ENCODE measurements at regions not wholly inside any gene's neighbourhood (a gene's known extent, or its start where the extent isn't known, plus 50 kb on each side); places are given as distances from the start of the nearest gene placed in this dataset.

DNA sequence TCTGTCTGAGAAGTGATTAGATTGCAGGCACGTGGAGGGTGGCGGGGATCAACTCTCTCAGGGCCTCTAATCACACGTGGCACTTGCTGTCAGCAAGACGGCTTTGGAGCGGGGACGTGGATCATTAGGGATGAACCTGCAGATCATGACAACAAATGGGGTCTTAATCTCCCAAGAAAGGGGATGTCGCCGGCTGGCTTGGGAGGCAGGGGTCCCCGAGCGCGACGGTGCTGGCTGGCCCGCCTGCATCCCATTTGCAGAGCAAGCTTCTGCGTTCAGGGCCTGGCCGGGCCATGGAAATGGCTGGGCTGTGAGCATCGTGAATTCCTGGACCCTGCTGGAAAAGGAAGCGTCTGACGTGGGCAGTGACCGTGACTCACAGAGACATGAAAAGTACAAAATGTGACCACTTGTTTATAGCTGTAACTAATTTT, 85.1 kb upstream of the SHOX start:
- Histone ChIP-seq H3K9me3 (ENCODE audit: insufficient read depth, low read length) (no peaks in the 10 kb centered on the region), H3K4me1 (ENCODE audit: low read length) (no peaks in the 10 kb centered on the region), H3K9ac (ENCODE audit: low read length) (no peak overlapping the region), H4K20me1 (ENCODE audit: insufficient read depth, low read length) (no peaks in the 10 kb centered on the region), H3K4me2 (ENCODE audit: low read length) (no peak overlapping the region), H3K79me2 (ENCODE audit: low read length) (no peaks in the 10 kb centered on the region), H3K27me3 (ENCODE audit: low read depth, low read length) (no peaks in the 10 kb centered on the region), H2AFZ (ENCODE audit: low read depth, low read length) (no peak overlapping the region), H3K4me3 (ENCODE audit: low read length) (no peak overlapping the region), H3K27ac (ENCODE audit: low read length) (no peak overlapping the region), H3K36me3 (replicated peaks; ENCODE audit: low read depth, low read length) (no peaks in the 10 kb centered on the region)
- no peak for TF ChIP-seq EZH2phosphoT487 (IDR thresholded peaks at IDR 0.05; ENCODE audit: low read depth)
- TF ChIP-seq, protein P1, sequence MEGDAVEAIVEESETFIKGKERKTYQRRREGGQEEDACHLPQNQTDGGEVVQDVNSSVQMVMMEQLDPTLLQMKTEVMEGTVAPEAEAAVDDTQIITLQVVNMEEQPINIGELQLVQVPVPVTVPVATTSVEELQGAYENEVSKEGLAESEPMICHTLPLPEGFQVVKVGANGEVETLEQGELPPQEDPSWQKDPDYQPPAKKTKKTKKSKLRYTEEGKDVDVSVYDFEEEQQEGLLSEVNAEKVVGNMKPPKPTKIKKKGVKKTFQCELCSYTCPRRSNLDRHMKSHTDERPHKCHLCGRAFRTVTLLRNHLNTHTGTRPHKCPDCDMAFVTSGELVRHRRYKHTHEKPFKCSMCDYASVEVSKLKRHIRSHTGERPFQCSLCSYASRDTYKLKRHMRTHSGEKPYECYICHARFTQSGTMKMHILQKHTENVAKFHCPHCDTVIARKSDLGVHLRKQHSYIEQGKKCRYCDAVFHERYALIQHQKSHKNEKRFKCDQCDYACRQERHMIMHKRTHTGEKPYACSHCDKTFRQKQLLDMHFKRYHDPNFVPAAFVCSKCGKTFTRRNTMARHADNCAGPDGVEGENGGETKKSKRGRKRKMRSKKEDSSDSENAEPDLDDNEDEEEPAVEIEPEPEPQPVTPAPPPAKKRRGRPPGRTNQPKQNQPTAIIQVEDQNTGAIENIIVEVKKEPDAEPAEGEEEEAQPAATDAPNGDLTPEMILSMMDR (IDR thresholded peaks at IDR 0.05; ENCODE audit: low read depth, low read length), result no peak

DNA sequence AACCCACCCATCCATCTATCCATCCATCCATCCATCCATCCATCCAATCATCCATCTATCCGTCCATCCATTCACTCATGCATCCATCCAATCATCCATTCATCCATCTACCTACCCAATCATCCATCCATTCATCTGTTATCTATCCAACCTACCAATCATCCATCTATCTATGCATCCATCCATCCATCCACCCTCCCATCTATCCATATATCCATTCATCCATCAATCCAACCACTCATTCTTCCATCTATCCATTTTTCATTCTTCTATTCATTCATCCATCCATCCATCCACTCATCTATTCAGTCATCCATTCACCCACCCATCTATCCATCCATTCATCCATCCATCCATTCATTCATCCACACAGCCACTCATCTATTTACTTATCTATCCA, 80.1 kb upstream of the SHOX start:
- TF ChIP-seq, protein P1 (IDR thresholded peaks at IDR 0.05; ENCODE audit: low read depth, low read length), result no peak
- no peak for TF ChIP-seq EZH2phosphoT487 (IDR thresholded peaks at IDR 0.05; ENCODE audit: low read depth)
- no peaks in the 10 kb centered on the region for H4K20me1 ChIP-seq (ENCODE audit: insufficient read depth, low read length)
- H3K4me3 ChIP-seq (ENCODE audit: low read length), result no peak overlapping the region
- H3K9ac ChIP-seq (ENCODE audit: low read length), result no peak overlapping the region
- no peaks in the 10 kb centered on the region for H3K27me3 ChIP-seq (ENCODE audit: low read depth, low read length)
- no peaks in the 10 kb centered on the region for H3K4me1 ChIP-seq (ENCODE audit: low read length)
- H3K9me3 ChIP-seq (ENCODE audit: insufficient read depth, low read length), result 0 out of 2 replicates have a peak, but pooled peaks cover 7% of the 10 kb centered on the region
- H3K36me3 ChIP-seq (replicated peaks; ENCODE audit: low read depth, low read length), result no peaks in the 10 kb centered on the region
- H3K27ac ChIP-seq (ENCODE audit: low read length), result no peak overlapping the region
- H3K4me2 ChIP-seq (ENCODE audit: low read length), result no peak overlapping the region
- H2AFZ ChIP-seq (ENCODE audit: low read depth, low read length), result no peak overlapping the region
- no peaks in the 10 kb centered on the region for H3K79me2 ChIP-seq (ENCODE audit: low read length)

DNA sequence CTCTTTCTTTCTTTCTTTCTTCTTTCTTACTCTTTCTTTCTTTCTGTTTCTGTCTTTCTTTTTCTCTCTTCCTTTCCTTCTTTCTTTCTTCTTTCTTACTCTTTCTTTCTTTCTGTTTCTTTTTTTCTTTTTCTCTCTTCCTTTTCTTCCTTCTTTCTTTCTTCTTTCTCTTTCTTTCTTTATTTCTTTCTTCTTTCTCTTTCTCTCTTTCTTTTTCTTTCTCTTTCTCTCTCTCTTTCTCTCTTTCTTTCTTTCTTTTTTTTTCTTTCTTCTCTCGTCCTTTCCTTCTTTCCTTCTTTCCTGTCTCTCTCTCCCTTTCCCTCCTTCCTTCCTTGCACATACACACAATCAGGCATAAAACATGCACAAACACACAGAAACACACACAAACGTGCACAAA, 79.3 kb upstream of the SHOX start:
- Histone ChIP-seq H3K9ac (ENCODE audit: low read length) (no peak overlapping the region), H2AFZ (ENCODE audit: low read depth, low read length) (no peak overlapping the region), H3K4me2 (ENCODE audit: low read length) (no peak overlapping the region), H3K9me3 (ENCODE audit: insufficient read depth, low read length) (0 out of 2 replicates have a peak, but pooled peaks cover 7% of the 10 kb centered on the region), H3K36me3 (replicated peaks; ENCODE audit: low read depth, low read length) (no peaks in the 10 kb centered on the region), H3K79me2 (ENCODE audit: low read length) (no peaks in the 10 kb centered on the region), H3K27me3 (ENCODE audit: low read depth, low read length) (no peaks in the 10 kb centered on the region), H3K27ac (ENCODE audit: low read length) (no peak overlapping the region), H4K20me1 (ENCODE audit: insufficient read depth, low read length) (no peaks in the 10 kb centered on the region), H3K4me1 (ENCODE audit: low read length) (no peaks in the 10 kb centered on the region), H3K4me3 (ENCODE audit: low read length) (no peak overlapping the region)
- TF ChIP-seq, protein P1 (IDR thresholded peaks at IDR 0.05; ENCODE audit: low read depth, low read length), result no peak
- no peak for TF ChIP-seq EZH2phosphoT487 (IDR thresholded peaks at IDR 0.05; ENCODE audit: low read depth)

- H3K4me3 ChIP-seq (ENCODE audit: low read length), result no peak overlapping the region
- H3K4me1 ChIP-seq (ENCODE audit: low read length), result no peaks in the 10 kb centered on the region
- H2AFZ ChIP-seq (ENCODE audit: low read depth, low read length), result no peak overlapping the region
- H3K79me2 ChIP-seq (ENCODE audit: low read length), result no peaks in the 10 kb centered on the region
- 0 out of 2 replicates have a peak, but pooled peaks cover 7% of the 10 kb centered on the region for H3K9me3 ChIP-seq (ENCODE audit: insufficient read depth, low read length)
- H4K20me1 ChIP-seq (ENCODE audit: insufficient read depth, low read length), result no peaks in the 10 kb centered on the region
- H3K27ac ChIP-seq (ENCODE audit: low read length), result no peak overlapping the region
- no peak overlapping the region for H3K4me2 ChIP-seq (ENCODE audit: low read length)
- H3K27me3 ChIP-seq (ENCODE audit: low read depth, low read length), result no peaks in the 10 kb centered on the region
- H3K9ac ChIP-seq (ENCODE audit: low read length), result no peak overlapping the region
- TF ChIP-seq EZH2phosphoT487 (IDR thresholded peaks at IDR 0.05; ENCODE audit: low read depth), result no peak
- TF ChIP-seq, protein P1 (IDR thresholded peaks at IDR 0.05; ENCODE audit: low read depth, low read length), result no peak
- no peaks in the 10 kb centered on the region for H3K36me3 ChIP-seq (replicated peaks; ENCODE audit: low read depth, low read length)
These were observed 78.1 kb upstream of the SHOX start for GRCh38 chrX:552496-552895.
